Smooth muscle cell (in vitro differentiated cells): ENCODE measurements at regions not wholly inside any gene's neighbourhood (a gene's known extent, or its start where the extent isn't known, plus 50 kb on each side); places are given as distances from the start of the nearest gene placed in this dataset.
"Not testable (repeated sequence)": the region's sequence is repeated elsewhere in the genome, so short reads cannot be mapped to it uniquely, and the experiment has no call there.

ENCODE experiments used
- DNase-seq: peaks from one replicate; lab custom pipeline; 2025; ENCODE audit not compliant: unreplicated experiment; lab: John Stamatoyannopoulos, UW
- H2AFZ ChIP-seq: fragments of 200-600 bp; sonication (generic); 2 replicates; pipeline ENCODE4 v1.6.0; 2016; ENCODE audit warnings: antibody characterized with exemption, low read depth, mild to moderate bottlenecking
- H3F3A ChIP-seq: fragments of 200-600 bp; sonication (generic); 2 replicates; pipeline ENCODE4 v1.6.0; 2017; ENCODE audit warnings: antibody characterized with exemption, low read depth
- H3K27ac ChIP-seq: fragments of 200-600 bp; sonication (generic); 2 replicates; pipeline ENCODE4 v1.5.1; 2016; ENCODE audit warnings: low read depth, mild to moderate bottlenecking
- H3K27me3 ChIP-seq: fragments of 200-600 bp; sonication (generic); 2 replicates; pipeline ENCODE4 v1.6.1; 2016; ENCODE audit warnings: low read depth, mild to moderate bottlenecking
- H3K36me3 ChIP-seq: fragments of 200-600 bp; sonication (generic); 2 replicates; pipeline ENCODE4 v1.5.1; 2016; ENCODE audit warnings: low read depth
- H3K4me1 ChIP-seq: fragments of 200-600 bp; sonication (generic); 2 replicates; pipeline ENCODE4 v1.5.1; 2016; ENCODE audit warnings: low read depth
- H3K4me2 ChIP-seq: fragments of 200-600 bp; sonication (generic); 2 replicates; pipeline ENCODE4 v1.6.0; 2016; ENCODE audit warnings: mild to moderate bottlenecking
- H3K4me3 ChIP-seq: fragments of 200-600 bp; sonication (generic); 2 replicates; pipeline ENCODE4 v1.5.1; 2016; ENCODE audit warnings: mild to moderate bottlenecking
- H3K79me2 ChIP-seq: fragments of 200-600 bp; sonication (generic); 2 replicates; pipeline ENCODE4 v1.6.0; 2016; ENCODE audit warnings: low read depth, mild to moderate bottlenecking
- H3K9ac ChIP-seq: fragments of 200-600 bp; sonication (generic); 2 replicates; pipeline ENCODE4 v1.6.0; 2016; ENCODE audit warnings: low read depth
- H3K9me3 ChIP-seq: fragments of 200-600 bp; sonication (generic); replicated peaks from 2 replicates; pipeline ENCODE4 v1.5.1; 2016; ENCODE audit warnings: low read depth
- H4K20me1 ChIP-seq: fragments of 200-600 bp; sonication (generic); 2 replicates; pipeline ENCODE4 v1.6.0; 2016; ENCODE audit warnings: low read depth
- WGBS: methylation state at CpG from one replicate; pipeline ENCODE4 v1.1.7; 2016; ENCODE audit warnings: low lambda C conversion rate; 5-methylcytosine and 5-hydroxymethylcytosine counted together
- TF ChIP-seq, protein P1 (sequence below): fragments of 200-600 bp; sonication (generic); IDR thresholded peaks from 2 replicates; pipeline ENCODE4 v1.5.1; 2017; ENCODE audit warnings: borderline replicate concordance, mild to moderate bottlenecking, antibody characterized with exemption; ENCODE audit not compliant: insufficient read depth, poor library complexity, severe bottlenecking

DNA sequence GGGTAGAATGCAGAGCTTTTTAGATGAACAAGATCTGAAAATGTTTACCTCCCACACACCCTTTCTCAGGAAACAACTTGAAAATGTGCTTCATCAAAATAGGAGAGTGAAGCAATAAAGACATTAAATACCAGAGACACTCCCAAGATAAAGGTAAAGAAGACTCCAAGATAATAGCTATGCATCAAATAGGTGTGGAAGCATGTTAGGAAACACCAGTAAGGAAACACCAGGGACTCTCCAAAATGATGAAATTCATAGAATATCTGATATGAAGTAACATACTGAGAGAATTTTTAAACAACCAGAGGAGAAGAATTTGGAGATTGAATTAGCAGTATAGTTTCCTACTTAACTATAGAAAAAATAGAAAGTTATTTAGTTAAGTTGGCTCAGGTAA, 57.0 kb downstream of the OR10A6 start:
- TF ChIP-seq, protein P1, sequence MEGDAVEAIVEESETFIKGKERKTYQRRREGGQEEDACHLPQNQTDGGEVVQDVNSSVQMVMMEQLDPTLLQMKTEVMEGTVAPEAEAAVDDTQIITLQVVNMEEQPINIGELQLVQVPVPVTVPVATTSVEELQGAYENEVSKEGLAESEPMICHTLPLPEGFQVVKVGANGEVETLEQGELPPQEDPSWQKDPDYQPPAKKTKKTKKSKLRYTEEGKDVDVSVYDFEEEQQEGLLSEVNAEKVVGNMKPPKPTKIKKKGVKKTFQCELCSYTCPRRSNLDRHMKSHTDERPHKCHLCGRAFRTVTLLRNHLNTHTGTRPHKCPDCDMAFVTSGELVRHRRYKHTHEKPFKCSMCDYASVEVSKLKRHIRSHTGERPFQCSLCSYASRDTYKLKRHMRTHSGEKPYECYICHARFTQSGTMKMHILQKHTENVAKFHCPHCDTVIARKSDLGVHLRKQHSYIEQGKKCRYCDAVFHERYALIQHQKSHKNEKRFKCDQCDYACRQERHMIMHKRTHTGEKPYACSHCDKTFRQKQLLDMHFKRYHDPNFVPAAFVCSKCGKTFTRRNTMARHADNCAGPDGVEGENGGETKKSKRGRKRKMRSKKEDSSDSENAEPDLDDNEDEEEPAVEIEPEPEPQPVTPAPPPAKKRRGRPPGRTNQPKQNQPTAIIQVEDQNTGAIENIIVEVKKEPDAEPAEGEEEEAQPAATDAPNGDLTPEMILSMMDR, result no peak
- DNase-seq, result no peak
- Histone ChIP-seq H3K9me3 (no peaks in the 10 kb centered on the region), H2AFZ (no peak overlapping the region), H3K27ac (no peak overlapping the region), H4K20me1 (no peaks in the 10 kb centered on the region), H3F3A (no peaks in the 10 kb centered on the region), H3K4me3 (no peak overlapping the region), H3K4me1 (peaks cover 4% of the 10 kb centered on the region), H3K4me2 (no peak overlapping the region), H3K36me3 (no peaks in the 10 kb centered on the region), H3K79me2 (no peaks in the 10 kb centered on the region), H3K27me3 (no peaks in the 10 kb centered on the region), H3K9ac (no peak overlapping the region)

DNA sequence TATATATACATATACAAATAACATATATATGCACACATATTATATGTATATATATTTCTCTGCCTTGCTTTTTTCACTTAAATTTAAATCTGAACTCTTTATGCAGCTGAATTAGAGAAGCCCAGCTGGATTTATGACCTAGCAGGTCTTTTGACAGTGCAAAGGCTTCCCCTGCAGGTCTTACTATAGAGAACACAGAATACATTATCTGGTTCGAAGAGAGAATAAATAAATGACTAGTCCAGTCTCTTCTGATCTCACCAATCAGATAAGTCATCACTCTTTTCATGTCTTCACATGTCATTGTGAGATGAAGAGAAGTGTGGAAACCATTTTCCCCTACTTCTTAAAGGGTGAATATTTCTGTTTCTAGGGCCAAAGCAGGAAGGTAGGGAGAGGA, 58.2 kb downstream of the OR10A6 start:
- Histone ChIP-seq H4K20me1 (no peaks in the 10 kb centered on the region), H3K4me1 (no peaks in the 10 kb centered on the region), H3K27me3 (no peaks in the 10 kb centered on the region), H3F3A (no peaks in the 10 kb centered on the region), H3K9ac (no peak overlapping the region), H3K4me3 (no peak overlapping the region), H3K27ac (no peak overlapping the region), H3K79me2 (no peaks in the 10 kb centered on the region), H3K4me2 (no peak overlapping the region), H3K9me3 (no peaks in the 10 kb centered on the region), H3K36me3 (no peaks in the 10 kb centered on the region), H2AFZ (no peak overlapping the region)
- DNase-seq, result no peak
- WGBS, result 81% methylated on average over 1 of the region's 1 CpG
- TF ChIP-seq, protein P1, result no peak

- H3K36me3 ChIP-seq, result no peaks in the 10 kb centered on the region
- no peaks in the 10 kb centered on the region for H3K9me3 ChIP-seq
- no peaks in the 10 kb centered on the region for H3K27me3 ChIP-seq
- H3K79me2 ChIP-seq, result no peaks in the 10 kb centered on the region
- H3K4me3 ChIP-seq, result no peak overlapping the region
- no peak overlapping the region for H3K9ac ChIP-seq
- H3K4me1 ChIP-seq, result no peaks in the 10 kb centered on the region
- H2AFZ ChIP-seq, result no peak overlapping the region
- no peak overlapping the region for H3K27ac ChIP-seq
- DNase-seq, result no peak
- no peaks in the 10 kb centered on the region for H4K20me1 ChIP-seq
- H3F3A ChIP-seq, result no peaks in the 10 kb centered on the region
- TF ChIP-seq, protein P1, result no peak
- no peak overlapping the region for H3K4me2 ChIP-seq
Measured at GRCh38 chr11:7871056-7871455, 60.0 kb downstream of the OR10A6 start.

DNA sequence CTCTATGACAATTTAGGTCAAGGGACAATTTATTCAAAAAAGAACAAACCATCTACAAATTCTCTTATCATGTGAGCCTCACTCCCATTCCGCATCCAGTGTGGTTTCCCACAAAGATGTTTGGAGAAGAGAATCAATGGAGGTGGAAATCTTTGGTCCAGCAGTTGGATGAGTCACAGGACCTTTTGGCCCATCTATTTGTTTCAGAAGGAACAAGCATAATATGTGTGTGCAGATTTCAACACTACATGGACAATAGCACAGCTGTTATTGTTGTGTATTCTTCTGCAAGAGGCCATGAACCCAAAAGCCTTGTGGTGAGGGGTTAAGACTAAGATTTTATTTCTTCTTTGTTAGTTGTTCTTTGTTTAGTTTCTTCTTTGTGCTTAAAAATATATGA, 61.6 kb downstream of the OR10A6 start:
- no peaks in the 10 kb centered on the region for H3K27me3 ChIP-seq
- H2AFZ ChIP-seq, result no peak overlapping the region
- H4K20me1 ChIP-seq, result no peaks in the 10 kb centered on the region
- H3K9me3 ChIP-seq, result no peaks in the 10 kb centered on the region
- no peak overlapping the region for H3K4me2 ChIP-seq
- no peaks in the 10 kb centered on the region for H3K4me1 ChIP-seq
- no peak overlapping the region for H3K4me3 ChIP-seq
- H3K79me2 ChIP-seq, result no peaks in the 10 kb centered on the region
- no peak for DNase-seq
- no peak overlapping the region for H3K27ac ChIP-seq
- H3K36me3 ChIP-seq, result no peaks in the 10 kb centered on the region
- WGBS, result 97% methylated on average over 1 of the region's 1 CpG
- TF ChIP-seq, protein P1, result no peak
- H3F3A ChIP-seq, result no peaks in the 10 kb centered on the region
- H3K9ac ChIP-seq, result no peak overlapping the region

GRCh38 chr11:7861292-7861691, 64.5 kb upstream of the OR5P2 start:
- not testable (repeated sequence) for H3F3A ChIP-seq, H3K4me1 ChIP-seq, H3K27ac ChIP-seq, H3K4me3 ChIP-seq, H3K9ac ChIP-seq, H3K36me3 ChIP-seq, H3K79me2 ChIP-seq, H2AFZ ChIP-seq, H3K9me3 ChIP-seq, DNase-seq, H3K4me2 ChIP-seq, H4K20me1 ChIP-seq, H3K27me3 ChIP-seq
- 66% methylated on average over 14 of the region's 14 CpGs for WGBS

DNA sequence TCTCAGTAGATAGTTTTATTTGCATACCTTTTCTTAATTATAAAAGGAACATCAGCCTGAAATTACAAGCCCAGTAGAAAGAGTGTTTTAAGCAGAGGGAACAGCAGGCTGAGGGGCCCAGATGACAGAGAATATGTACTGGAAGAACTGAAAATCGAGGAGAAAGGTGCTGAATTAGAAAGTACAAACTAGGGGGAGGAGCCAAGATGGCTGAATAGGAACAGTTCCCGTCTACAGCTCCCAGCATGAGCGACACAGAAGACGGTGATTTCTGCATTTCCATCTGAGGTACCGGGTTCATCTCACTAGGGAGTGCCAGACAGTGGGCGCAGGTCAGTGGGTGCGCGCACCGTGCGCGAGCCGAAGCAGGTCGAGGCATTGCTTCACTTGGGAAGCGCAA, 64.1 kb upstream of the OR5P2 start:
- WGBS, result 75% methylated on average over 14 of the region's 14 CpGs

More for the DNA sequence above, 64.1 kb upstream of the OR5P2 start:
- H3K4me1 ChIP-seq, H3F3A ChIP-seq, H3K4me2 ChIP-seq, H3K27me3 ChIP-seq, H3K36me3 ChIP-seq, H3K9ac ChIP-seq, DNase-seq, H3K4me3 ChIP-seq, H3K27ac ChIP-seq, H3K79me2 ChIP-seq, H4K20me1 ChIP-seq, H3K9me3 ChIP-seq: not testable (repeated sequence)
- H2AFZ ChIP-seq, result peak overlapping the region; percentile 42
